WTC11 (cell line): ENCODE measurements at regions not wholly inside any gene's neighbourhood (a gene's known extent, or its start where the extent isn't known, plus 50 kb on each side); places are given as distances from the start of the nearest gene placed in this dataset.

Source experiments
- ATAC-seq: fragments of 200-7000 bp; cut with Tn5 transposase; 2 replicates; pipeline ENCODE4 v1.10.0; 2021; ENCODE audit warnings: mild to moderate bottlenecking, moderate library complexity
- CTCF ChIA-PET: fragments of 300-600 bp; sonication (Branson Sonifier 250); formaldehyde crosslinking; loops from one replicate; lab custom pipeline; 2021; ENCODE audit warnings: antibody characterized with exemption; lab: Charles Lee
- POLR2A ChIA-PET: fragments of 350-600 bp; sonication (Branson Sonifier 250); formaldehyde crosslinking; loops from one replicate; lab custom pipeline; 2021; ENCODE audit warnings: antibody characterized with exemption; lab: Charles Lee
- DNase-seq: peaks from one replicate; pipeline ENCODE4 v3.0.0; 2021; ENCODE audit warnings: low spot score
- H3K27ac Mint-ChIP-seq: 2 replicates; pipeline ENCODE4 v1.8.0; 2021; ENCODE audit warnings: mixed read lengths
- H3K27me3 Mint-ChIP-seq: 2 replicates; pipeline ENCODE4 v1.8.0; 2021; ENCODE audit warnings: low read depth, mild to moderate bottlenecking, moderate library complexity, mixed read lengths
- H3K36me3 Mint-ChIP-seq: 2 replicates; pipeline ENCODE4 v1.8.0; 2021; ENCODE audit warnings: mixed read lengths
- H3K4me1 Mint-ChIP-seq: 2 replicates; pipeline ENCODE4 v1.8.0; 2022; ENCODE audit warnings: mixed read lengths
- H3K4me3 Mint-ChIP-seq: 2 replicates; pipeline ENCODE4 v1.8.0; 2021; ENCODE audit warnings: mild to moderate bottlenecking, moderate library complexity, mixed read lengths
- H3K9me3 Mint-ChIP-seq: 2 replicates; pipeline ENCODE4 v1.8.0; 2021; ENCODE audit warnings: mixed read lengths
- AR ChIP-seq: fragments of 250-450 bp; sonication (Bioruptor Pico); IDR thresholded peaks from 2 replicates; pipeline ENCODE4 v1.9.0; 2021; ENCODE audit warnings: mild to moderate bottlenecking
- E2F1 ChIP-seq: sonication (generic); formaldehyde crosslinking; IDR thresholded peaks from 2 replicates; pipeline ENCODE4 v1.8.0; 2022; ENCODE audit warnings: mild to moderate bottlenecking, missing genetic modification reagents
- EMX1 ChIP-seq: fragments of 250-450 bp; sonication (Bioruptor Pico); IDR thresholded peaks from 2 replicates; pipeline ENCODE4 v1.8.0; 2021; ENCODE audit warnings: mild to moderate bottlenecking
- ERG ChIP-seq: fragments of 250-450 bp; sonication (Bioruptor Pico); IDR thresholded peaks from 2 replicates; pipeline ENCODE4 v1.8.0; 2021; ENCODE audit warnings: mild to moderate bottlenecking
- FOXK1 ChIP-seq: sonication (generic); formaldehyde crosslinking; IDR thresholded peaks from 2 replicates; pipeline ENCODE4 v1.8.0; 2022; ENCODE audit warnings: mild to moderate bottlenecking, moderate library complexity, missing genetic modification reagents
- NFE2L1 ChIP-seq: sonication (generic); formaldehyde crosslinking; IDR thresholded peaks from 2 replicates; pipeline ENCODE4 v1.8.1; 2023; ENCODE audit warnings: missing genetic modification reagents
- NFYB ChIP-seq: sonication (generic); formaldehyde crosslinking; conservative IDR thresholded peaks from 2 replicates; pipeline ENCODE4 v1.8.0; 2022; ENCODE audit warnings: low read depth, missing genetic modification reagents
- NR3C1 ChIP-seq: sonication (generic); formaldehyde crosslinking; conservative IDR thresholded peaks from 2 replicates; pipeline ENCODE4 v1.8.1; 2023; ENCODE audit warnings: low read depth, mild to moderate bottlenecking, missing genetic modification reagents
- RELA ChIP-seq: sonication (generic); formaldehyde crosslinking; IDR thresholded peaks from 2 replicates; pipeline ENCODE4 v1.8.1; 2022; ENCODE audit warnings: missing genetic modification reagents, mild to moderate bottlenecking, borderline replicate concordance
- ZBTB21 ChIP-seq: sonication (generic); formaldehyde crosslinking; IDR thresholded peaks from 2 replicates; pipeline ENCODE4 v1.8.1; 2023; ENCODE audit warnings: mild to moderate bottlenecking, missing genetic modification reagents, borderline replicate concordance
- ZNF219 ChIP-seq: sonication (generic); formaldehyde crosslinking; IDR thresholded peaks from 2 replicates; pipeline ENCODE4 v1.8.0; 2023; ENCODE audit warnings: missing genetic modification reagents, mild to moderate bottlenecking, borderline replicate concordance
- ZNF232 ChIP-seq: sonication (generic); formaldehyde crosslinking; IDR thresholded peaks from 2 replicates; pipeline ENCODE4 v1.8.0; 2022; ENCODE audit warnings: mild to moderate bottlenecking, missing genetic modification reagents
- ZNF416 ChIP-seq: fragments of 250-450 bp; sonication (Bioruptor Pico); IDR thresholded peaks from 2 replicates; pipeline ENCODE4 v1.9.0; 2021; ENCODE audit warnings: mild to moderate bottlenecking, inconsistent platforms
- ZNF423 ChIP-seq: fragments of 250-450 bp; sonication (Bioruptor Pico); IDR thresholded peaks from 2 replicates; pipeline ENCODE4 v2.1.2; 2022; ENCODE audit warnings: mild to moderate bottlenecking, moderate library complexity
- ZNF425 ChIP-seq: fragments of 250-450 bp; sonication (Bioruptor Pico); conservative IDR thresholded peaks from 2 replicates; pipeline ENCODE4 v1.9.0; 2021; ENCODE audit warnings: mild to moderate bottlenecking
- TF ChIP-seq, protein P1 (sequence below): sonication (generic); formaldehyde crosslinking; IDR thresholded peaks from 2 replicates; pipeline ENCODE4 v1.8.0; 2022; ENCODE audit warnings: missing genetic modification reagents
- TF ChIP-seq, protein P2 (sequence below): sonication (generic); formaldehyde crosslinking; IDR thresholded peaks from 2 replicates; pipeline ENCODE4 v1.8.1; 2023; ENCODE audit warnings: mild to moderate bottlenecking, missing genetic modification reagents
- TF ChIP-seq, protein P3 (sequence below): sonication (generic); formaldehyde crosslinking; IDR thresholded peaks from 2 replicates; pipeline ENCODE4 v1.8.0; 2022; ENCODE audit warnings: mild to moderate bottlenecking, missing genetic modification reagents
- TF ChIP-seq, protein P4 (sequence below): sonication (generic); formaldehyde crosslinking; IDR thresholded peaks from 2 replicates; pipeline ENCODE4 v1.8.1; 2023; ENCODE audit warnings: mild to moderate bottlenecking, missing genetic modification reagents, moderate library complexity

DNA sequence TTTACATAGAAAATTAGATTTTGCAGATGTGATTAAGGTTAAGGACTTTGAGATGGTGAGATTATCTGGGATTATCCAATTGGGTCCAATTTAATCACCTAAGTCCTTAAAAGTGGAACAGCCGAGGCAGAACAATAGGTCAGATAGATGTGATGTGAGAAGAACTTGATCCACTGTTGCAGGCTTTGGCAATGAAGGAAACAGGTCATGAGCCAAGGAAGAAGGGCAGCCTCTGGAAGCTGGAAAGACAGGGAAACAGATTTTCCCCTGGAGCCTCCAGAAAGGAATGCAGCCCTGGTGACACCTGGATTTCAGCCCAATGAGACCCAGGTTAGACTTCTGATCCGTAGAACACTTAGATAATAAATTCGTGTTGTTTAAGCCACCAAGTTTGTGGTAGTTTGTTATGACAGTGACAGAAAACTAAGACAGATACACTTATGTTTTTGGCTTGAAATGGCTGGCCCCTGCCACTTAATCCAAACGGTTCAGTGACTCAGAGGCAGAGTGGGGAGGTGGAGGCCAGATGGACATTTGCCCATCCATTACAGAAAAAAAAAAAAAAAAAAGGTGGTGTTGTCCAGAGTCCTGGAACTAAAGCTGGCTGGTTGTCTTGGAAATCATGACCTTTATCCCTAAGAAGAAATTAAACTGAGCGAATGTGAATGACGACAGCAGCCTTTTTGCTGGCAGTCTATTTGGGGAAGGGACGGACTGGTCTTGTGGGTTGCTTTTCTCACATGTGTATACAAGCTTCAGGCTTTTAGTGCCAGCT lies 181.9 kb upstream of the NRXN3 start:
- Mint-ChIP-seq H3K27me3 (no peaks in the 10 kb centered on the region), H3K4me3 (no peak overlapping the region), H3K27ac (no peak overlapping the region), H3K9me3 (no peaks in the 10 kb centered on the region), H3K36me3 (no peaks in the 10 kb centered on the region), H3K4me1 (0 out of 2 replicates have a peak, but pooled peaks cover 4% of the 10 kb centered on the region)
- CTCF ChIA-PET = interaction anchor here (3.0 kb wide), 1 partner anchor 8 kb away, joined by 11 read pairs; no protein-coding TSS in a partner anchor
- DNase-seq (no peak), ATAC-seq (no peak)
- POLR2A ChIA-PET = no interaction called here
- TF ChIP-seq NFE2L1 (CRISPR knock-in tag) (no peak), RELA (no peak), ZNF416 (CRISPR knock-in tag) (no peak), ZNF423 (CRISPR knock-in tag) (no peak), ZNF425 (CRISPR knock-in tag) (no peak), NR3C1 (CRISPR knock-in tag) (no peak), EMX1 (CRISPR knock-in tag) (no peak), E2F1 (CRISPR knock-in tag) (no peak), ZNF219 (CRISPR knock-in tag) (no peak)
- TF ChIP-seq, protein P1, sequence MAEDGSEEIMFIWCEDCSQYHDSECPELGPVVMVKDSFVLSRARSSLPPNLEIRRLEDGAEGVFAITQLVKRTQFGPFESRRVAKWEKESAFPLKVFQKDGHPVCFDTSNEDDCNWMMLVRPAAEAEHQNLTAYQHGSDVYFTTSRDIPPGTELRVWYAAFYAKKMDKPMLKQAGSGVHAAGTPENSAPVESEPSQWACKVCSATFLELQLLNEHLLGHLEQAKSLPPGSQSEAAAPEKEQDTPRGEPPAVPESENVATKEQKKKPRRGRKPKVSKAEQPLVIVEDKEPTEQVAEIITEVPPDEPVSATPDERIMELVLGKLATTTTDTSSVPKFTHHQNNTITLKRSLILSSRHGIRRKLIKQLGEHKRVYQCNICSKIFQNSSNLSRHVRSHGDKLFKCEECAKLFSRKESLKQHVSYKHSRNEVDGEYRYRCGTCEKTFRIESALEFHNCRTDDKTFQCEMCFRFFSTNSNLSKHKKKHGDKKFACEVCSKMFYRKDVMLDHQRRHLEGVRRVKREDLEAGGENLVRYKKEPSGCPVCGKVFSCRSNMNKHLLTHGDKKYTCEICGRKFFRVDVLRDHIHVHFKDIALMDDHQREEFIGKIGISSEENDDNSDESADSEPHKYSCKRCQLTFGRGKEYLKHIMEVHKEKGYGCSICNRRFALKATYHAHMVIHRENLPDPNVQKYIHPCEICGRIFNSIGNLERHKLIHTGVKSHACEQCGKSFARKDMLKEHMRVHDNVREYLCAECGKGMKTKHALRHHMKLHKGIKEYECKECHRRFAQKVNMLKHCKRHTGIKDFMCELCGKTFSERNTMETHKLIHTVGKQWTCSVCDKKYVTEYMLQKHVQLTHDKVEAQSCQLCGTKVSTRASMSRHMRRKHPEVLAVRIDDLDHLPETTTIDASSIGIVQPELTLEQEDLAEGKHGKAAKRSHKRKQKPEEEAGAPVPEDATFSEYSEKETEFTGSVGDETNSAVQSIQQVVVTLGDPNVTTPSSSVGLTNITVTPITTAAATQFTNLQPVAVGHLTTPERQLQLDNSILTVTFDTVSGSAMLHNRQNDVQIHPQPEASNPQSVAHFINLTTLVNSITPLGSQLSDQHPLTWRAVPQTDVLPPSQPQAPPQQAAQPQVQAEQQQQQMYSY (CRISPR knock-in tag) = no peak
- TF ChIP-seq, protein P2, sequence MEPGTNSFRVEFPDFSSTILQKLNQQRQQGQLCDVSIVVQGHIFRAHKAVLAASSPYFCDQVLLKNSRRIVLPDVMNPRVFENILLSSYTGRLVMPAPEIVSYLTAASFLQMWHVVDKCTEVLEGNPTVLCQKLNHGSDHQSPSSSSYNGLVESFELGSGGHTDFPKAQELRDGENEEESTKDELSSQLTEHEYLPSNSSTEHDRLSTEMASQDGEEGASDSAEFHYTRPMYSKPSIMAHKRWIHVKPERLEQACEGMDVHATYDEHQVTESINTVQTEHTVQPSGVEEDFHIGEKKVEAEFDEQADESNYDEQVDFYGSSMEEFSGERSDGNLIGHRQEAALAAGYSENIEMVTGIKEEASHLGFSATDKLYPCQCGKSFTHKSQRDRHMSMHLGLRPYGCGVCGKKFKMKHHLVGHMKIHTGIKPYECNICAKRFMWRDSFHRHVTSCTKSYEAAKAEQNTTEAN (CRISPR knock-in tag) = no peak

DNA sequence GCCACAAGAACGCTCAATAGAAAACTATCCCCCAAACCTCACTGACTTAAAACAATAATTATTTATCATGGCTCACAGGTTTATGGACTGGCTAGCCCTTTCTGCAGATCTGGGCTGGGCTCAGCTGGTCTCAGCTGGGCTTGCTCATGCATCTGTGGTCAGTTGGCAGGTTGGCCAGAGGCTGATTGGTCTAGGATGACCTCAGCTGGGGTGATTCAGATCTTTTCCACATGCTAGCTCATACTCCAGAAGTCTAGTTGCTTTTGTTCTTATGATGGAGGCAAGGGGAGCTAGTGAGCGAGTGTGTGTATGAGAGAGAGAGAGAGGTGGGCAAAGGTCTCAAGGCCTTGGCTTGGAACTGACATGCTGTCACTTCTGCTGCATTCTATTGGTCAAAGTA lies 181.2 kb upstream of the NRXN3 start:
- DNase-seq (no peak), ATAC-seq (no peak)
- Mint-ChIP-seq H3K4me3 (no peak overlapping the region), H3K4me1 (0 out of 2 replicates have a peak, but pooled peaks cover 4% of the 10 kb centered on the region), H3K27ac (no peak overlapping the region), H3K9me3 (no peaks in the 10 kb centered on the region), H3K36me3 (no peaks in the 10 kb centered on the region), H3K27me3 (no peaks in the 10 kb centered on the region)
- CTCF ChIA-PET = interaction anchor here (3.0 kb wide), 1 partner anchor 9 kb away, joined by 11 read pairs; no protein-coding TSS in a partner anchor
- POLR2A ChIA-PET = no interaction called here
- TF ChIP-seq, protein P3, sequence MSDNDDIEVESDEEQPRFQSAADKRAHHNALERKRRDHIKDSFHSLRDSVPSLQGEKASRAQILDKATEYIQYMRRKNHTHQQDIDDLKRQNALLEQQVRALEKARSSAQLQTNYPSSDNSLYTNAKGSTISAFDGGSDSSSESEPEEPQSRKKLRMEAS (CRISPR knock-in tag) = no peak
- TF ChIP-seq ERG (CRISPR knock-in tag) (no peak), NFYB (CRISPR knock-in tag) (no peak), FOXK1 (no peak), ZNF232 (CRISPR knock-in tag) (no peak), ZBTB21 (no peak), AR (CRISPR knock-in tag) (no peak)
- TF ChIP-seq, protein P4, sequence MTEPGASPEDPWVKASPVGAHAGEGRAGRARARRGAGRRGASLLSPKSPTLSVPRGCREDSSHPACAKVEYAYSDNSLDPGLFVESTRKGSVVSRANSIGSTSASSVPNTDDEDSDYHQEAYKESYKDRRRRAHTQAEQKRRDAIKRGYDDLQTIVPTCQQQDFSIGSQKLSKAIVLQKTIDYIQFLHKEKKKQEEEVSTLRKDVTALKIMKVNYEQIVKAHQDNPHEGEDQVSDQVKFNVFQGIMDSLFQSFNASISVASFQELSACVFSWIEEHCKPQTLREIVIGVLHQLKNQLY (CRISPR knock-in tag) = no peak
